Amniotic epithelial cell (primary cell): ENCODE measurements at regions not wholly inside any gene's neighbourhood (a gene's known extent, or its start where the extent isn't known, plus 50 kb on each side); places are given as distances from the start of the nearest gene placed in this dataset.

Experiments used
- DNase-seq: peaks from one replicate; pipeline ENCODE4 v3.0.0-alpha.2; 2010; ENCODE audit warnings: low read depth

GRCh38 chr1:4586611-4587160 is 67.7 kb upstream of the AJAP1 start:
- DNase-seq, result no peak

GRCh38 chr1:4587721-4588120 is 66.7 kb upstream of the AJAP1 start:
- no peak for DNase-seq

GRCh38 chr1:4590756-4591155 is 63.7 kb upstream of the AJAP1 start:
- no peak for DNase-seq

GRCh38 chr1:4591926-4592325 is 62.5 kb upstream of the AJAP1 start:
- no peak for DNase-seq

GRCh38 chr1:4593106-4593505 is 61.3 kb upstream of the AJAP1 start:
- DNase-seq, result no peak

DNA sequence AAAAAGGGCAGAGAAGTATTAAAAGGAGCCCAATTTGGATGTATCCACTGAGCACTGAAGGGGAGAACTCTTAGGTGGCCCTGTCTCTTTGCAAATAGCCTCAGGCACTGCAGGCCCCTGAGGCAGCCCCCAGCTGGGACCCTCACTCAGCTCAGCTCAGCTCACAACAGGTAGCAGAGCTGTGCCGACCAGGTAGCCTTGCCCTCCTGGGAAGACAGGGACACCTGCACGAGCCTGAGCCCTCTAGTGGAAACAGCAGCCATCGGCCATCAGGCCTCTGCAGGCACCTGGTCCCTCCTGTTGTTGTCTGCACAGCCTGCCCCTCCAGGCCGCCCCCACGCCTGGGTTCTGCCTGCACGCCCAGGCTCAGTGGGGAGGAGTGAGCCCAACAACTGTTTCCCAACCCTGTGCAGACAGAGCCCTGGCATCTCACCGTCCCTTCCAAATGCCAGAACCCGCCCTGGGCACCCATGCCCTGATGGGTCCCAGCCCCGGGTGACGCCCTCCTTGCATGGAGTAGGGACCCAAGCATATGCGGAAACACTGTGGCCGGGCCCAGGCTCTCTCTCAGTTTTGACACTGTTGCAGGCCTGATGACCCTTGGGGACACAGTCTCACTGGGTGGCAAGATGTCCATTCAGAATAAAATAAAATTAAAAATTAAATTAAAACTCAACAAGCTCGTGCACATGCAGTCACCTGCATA is 60.0 kb upstream of the AJAP1 start:
- no peak for DNase-seq

DNA sequence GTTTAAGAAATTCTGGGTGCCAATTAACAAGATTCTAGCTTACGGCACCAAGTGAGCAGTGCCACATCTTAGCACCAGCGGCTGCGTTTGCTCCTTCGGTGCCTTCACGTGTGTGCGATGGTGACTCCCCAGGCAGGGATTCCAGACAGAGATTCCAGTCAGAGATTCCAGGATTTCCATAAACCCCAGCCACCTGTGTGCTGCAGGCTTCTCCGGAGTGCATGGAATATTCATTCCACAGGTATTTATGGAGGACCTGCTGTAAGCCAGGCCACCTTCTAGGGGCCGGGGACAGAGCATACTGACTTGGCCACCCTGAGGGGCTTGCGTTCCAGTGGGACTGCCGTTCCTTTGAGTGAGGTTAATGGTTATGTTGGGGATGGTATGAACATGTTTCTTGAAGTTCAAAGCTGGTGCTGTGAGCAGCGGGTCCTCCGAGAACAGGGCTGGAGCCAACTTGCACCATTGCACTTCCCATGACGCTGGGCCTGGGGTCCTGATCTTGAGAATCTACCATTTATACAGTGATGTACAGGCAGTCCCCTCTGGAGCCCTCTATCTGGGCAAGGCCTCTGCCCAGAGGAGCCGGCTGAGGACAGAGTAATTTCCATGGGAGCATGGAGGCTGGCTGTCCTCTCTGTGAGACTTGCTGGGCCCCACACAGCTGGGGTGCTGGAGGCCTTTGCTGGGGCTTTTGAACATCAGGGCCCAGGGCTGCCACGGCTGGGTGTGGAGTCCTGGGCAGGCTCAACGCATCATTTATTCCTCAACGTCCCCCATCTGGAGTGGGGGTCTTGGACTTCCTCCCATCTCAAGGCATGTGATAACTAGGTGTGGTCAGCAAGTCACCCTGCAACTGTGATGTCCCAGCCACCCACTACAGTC is 58.8 kb upstream of the AJAP1 start:
- DNase-seq, result no peak

GRCh38 chr1:4596486-4596885 is 57.9 kb upstream of the AJAP1 start:
- DNase-seq, result no peak

GRCh38 chr1:4597020-4597419 is 57.4 kb upstream of the AJAP1 start:
- no peak for DNase-seq

DNA sequence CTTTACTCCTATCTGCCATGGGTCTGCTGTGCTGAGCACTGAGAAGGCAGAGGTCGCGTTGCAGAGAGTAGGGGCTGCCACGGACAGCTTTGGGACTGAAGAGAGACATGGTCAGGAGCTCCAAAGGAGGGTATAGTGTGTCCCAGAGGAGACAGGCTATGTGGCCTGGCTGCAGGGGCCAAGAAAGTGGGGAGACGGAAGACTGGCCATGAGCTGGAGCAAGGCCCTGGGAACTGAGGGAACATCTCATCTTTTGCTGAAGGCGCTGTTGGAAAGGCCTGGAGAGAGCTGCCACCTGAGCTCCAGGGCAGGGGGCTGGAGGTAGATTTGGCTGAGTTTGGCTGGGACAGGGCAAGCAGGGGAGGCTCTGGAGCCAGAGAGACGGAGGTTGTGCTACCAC is 55.8 kb upstream of the AJAP1 start:
- DNase-seq, result no peak

DNA sequence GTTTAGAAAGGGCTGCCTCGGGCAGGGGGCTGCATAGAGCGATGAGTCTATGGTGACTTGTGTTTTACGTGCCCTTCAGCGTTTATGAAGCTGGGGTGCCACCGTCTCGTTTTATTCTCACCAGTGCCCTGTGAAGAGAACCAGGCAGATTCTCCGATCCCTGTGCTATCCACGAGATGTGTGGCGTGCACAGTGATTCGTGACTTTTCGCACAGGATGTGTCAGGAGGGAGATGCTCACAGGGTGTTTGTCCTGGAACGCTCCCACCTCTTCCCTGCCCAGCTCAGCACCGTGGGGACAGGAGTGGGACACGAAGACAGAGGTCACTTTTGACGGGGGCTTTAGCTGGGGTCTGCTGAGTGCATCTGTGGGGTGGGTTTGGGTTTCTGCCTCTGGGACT is 54.9 kb upstream of the AJAP1 start:
- no peak for DNase-seq

- no peak for DNase-seq
Measured at GRCh38 chr1:4599951-4600481, 54.4 kb upstream of the AJAP1 start.

DNA sequence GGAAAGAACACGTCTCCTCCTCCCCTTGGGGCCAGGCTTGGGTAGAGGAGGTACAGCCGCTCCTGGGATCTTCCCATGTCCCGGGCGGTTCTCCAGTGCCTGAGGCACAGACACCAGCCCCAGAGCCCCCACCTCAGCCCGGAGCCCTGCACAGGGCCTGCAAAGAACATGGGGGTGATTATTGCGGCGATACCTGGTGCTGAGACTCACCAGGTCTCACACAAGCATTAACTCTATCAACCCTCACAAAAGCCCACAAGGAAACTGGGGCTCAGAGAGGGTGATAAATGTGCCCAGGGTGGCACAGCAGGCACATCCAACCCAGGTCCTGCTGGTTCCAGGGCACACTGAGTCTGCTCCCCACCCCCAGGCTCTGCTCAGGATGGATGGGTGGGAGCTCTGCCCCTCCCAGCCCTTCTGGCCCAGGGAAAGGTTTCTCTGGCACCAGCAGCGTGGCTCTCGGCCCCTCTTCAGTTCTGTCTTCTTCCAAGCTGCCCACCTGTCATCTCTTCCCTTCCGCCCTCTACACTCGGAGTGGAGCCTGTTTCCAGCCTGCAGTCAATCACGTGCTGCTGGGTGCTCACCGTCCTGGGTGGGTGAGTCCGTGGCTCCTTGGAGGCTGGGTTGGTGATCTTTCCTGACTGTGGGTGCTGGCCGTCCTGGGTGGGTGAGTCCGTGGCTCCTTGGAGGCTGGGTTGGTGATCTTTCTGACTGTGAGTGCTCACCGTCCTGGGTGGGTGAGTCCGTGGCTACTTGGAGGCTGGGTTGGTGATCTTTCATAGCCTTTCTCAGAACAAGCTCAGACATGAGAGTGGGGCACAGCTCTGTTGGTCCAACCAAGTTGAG is 53.6 kb upstream of the AJAP1 start:
- DNase-seq, result no peak

DNA sequence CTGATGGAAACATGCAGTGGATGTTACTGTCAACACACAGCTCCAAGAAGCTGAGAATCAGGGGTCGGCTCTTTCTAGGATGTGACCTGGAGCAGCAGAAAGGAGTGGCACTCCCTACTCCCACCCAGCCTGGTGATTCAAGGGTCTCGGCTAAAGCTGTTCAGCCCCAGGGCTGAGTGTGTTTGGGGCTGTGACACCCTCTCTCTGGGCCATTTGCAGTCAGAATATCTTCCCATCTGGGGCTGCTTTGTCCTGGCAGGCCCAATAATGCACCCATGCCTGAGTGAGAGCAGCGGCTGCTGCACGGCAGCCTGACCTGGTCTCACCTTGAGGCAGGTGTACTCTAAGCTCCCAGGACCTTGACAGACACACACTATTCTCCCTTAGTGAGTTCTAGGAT is 52.5 kb upstream of the AJAP1 start:
- no peak for DNase-seq

- no peak for DNase-seq
Measured at GRCh38 chr1:4602462-4603294, 51.7 kb upstream of the AJAP1 start.

GRCh38 chr1:4603295-4604110 is 50.9 kb upstream of the AJAP1 start:
- DNase-seq, result no peak
